Myocyte (in vitro differentiated cells): ENCODE measurements at regions not wholly inside any gene's neighbourhood (a gene's known extent, or its start where the extent isn't known, plus 50 kb on each side); places are given as distances from the start of the nearest gene placed in this dataset.

Experiments
- DNase-seq: peaks from one replicate; pipeline ENCODE4 v3.0.0-alpha.2; 2012; ENCODE audit warnings: low read depth

- DNase-seq, result no peak
Measured at GRCh38 chr14:80446356-80446755, 235.1 kb upstream of the DIO2 start.

DNA sequence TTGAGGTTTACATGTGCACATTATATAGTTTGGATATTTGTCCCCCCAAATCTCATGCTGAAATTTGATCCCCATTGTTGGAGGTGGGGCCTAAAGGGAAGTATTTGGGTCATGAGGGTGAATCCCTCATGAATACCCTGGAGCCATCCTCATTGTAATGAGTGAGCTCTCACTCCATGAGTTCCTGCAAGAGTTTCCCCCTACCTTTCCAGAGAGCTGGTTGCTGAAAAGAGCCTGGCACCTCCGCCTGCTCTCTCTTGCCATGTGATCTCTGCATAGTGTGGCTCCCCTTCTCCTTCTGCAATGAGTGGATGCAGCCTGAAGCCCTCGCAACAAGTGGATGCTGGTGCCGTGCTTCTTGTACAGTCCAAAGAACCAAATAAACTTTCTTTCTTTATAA is 234.3 kb upstream of the DIO2 start:
- DNase-seq, result no peak

- no peak for DNase-seq
Measured at GRCh38 chr14:80434574-80435321, 223.4 kb upstream of the DIO2 start.

- DNase-seq, result no peak
Measured at GRCh38 chr14:80433811-80434210, 222.5 kb upstream of the DIO2 start.

GRCh38 chr14:80428671-80429070 is 217.4 kb upstream of the DIO2 start:
- DNase-seq, result no peak

DNA sequence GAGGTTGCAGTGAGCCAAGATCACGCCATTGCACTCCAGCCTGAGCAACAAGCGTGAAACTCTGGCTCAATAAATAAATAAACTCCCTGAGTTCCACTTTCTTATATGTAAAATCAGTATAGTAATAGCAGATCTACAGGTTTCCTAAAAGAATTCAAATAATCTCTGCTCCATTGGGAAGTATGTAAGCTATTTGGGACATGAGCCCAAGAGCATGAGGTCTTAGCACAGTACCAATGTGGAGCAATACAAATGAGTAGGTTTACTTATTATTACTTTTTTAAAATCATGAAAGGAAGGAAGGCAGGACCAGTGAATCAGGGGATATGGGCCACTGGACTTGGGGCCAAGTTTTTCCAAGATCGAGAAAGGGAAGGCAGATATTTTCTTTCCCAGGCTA is 216.9 kb upstream of the DIO2 start:
- DNase-seq, result no peak

- DNase-seq, result no peak
Measured at GRCh38 chr14:80427101-80427500, 215.8 kb upstream of the DIO2 start.

DNA sequence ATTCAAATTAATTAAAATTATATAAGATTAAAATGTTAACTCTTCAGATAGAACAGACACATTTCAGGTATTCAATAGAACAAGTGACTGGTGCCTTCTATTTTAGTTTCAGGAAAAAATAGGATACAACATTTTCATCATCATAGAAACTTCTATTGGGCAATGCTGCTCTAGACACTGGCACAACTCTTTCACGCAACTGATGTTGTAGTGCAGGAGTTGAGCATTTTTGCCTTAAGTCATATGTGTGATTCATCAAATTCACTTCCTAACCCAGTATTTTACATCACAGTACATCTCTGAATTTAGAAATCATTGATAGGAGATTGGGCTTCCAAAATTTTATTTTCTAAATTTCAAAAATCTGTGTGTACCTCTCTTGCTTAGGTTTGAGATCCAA is 215.4 kb upstream of the DIO2 start:
- no peak for DNase-seq

GRCh38 chr14:80425686-80426085 is 214.4 kb upstream of the DIO2 start:
- DNase-seq, result peak; percentile 53

DNA sequence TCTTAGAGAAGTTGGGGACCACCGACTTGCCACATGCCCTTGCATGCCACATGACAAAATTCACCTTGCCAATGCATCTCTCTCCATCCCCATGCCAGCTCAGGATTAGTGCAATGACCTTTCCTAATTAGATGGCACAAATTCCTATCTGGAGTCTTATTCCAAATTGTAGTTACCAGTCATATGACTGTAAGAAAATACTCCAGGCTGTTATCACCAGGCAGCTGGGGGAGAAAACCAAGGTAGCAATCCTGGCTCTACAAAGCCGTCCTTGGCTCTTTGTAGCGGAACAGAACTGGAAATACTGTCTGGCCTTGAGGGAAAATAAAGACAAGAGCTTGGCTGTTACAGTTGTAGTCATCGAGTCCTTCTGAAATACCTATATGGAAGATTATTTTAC is 208.5 kb upstream of the DIO2 start:
- no peak for DNase-seq

- DNase-seq, result no peak
Measured at GRCh38 chr14:80419345-80419744, 208.0 kb upstream of the DIO2 start.

- peak; percentile 72 for DNase-seq
Measured at GRCh38 chr14:80415636-80416035, 204.3 kb upstream of the DIO2 start.

- DNase-seq, result peak; percentile 36
Measured at GRCh38 chr14:80414080-80414479, 202.8 kb upstream of the DIO2 start.

DNA sequence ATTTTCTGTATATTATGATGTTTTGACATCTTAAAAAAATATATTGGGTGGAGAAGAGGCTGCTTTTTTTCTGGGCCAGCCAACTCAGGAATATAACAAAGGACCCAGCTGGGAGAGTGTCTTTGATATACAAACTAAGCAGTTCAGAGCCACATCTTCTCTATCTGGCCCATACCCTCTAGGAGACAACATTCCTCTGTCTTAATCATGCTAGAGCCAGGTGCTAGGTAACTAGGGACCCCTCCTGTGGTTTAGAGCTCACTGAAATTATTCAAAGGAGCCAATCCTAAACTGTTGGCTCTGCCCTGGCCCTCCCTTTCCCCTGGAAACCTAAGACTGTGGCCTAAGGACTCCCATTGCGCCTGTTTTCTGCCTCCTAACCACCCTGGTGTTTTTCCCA is 193.1 kb upstream of the DIO2 start:
- no peak for DNase-seq

DNA sequence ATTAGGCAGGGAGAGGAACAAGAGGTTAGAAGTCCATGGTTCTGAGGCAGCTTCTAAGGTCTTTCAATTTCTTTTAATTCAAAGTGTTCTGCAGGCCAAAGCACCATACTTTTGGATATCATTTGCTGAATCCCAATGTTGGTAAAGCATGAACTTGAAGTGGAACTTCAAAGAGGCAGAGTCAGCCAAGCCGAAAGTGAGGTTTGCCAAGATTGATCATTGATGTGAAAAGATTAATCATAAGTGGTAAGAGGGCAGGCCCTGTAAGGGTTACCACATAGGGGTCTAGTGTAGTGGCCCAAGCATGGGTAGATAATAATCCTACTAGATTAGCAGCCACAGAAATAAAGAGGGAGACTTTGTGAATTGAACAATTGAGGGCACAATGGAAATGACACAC is 191.7 kb upstream of the DIO2 start:
- no peak for DNase-seq

DNA sequence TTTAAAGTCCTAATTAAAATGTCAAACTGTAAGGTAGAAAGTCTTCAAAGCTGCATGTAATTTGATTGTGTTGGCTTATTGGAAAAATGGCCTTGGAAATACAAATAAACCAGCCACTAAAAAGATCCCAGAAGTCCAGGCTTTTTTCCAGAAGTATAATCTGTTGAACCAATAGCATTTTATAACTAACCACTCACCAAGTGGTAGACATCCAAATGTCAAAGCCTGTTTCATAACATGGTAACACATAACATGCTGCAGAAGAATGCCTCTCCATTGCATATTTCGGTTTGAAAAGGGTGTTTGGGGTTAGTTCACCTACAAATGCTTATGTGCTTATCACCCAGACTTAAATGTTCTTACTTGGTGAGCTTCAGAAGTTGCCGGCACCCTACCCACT is 183.7 kb upstream of the DIO2 start:
- DNase-seq, result no peak

- DNase-seq, result no peak
Measured at GRCh38 chr14:80393766-80394165, 182.5 kb upstream of the DIO2 start.

- DNase-seq, result peak; percentile 13
Measured at GRCh38 chr14:80390906-80391305, 179.6 kb upstream of the DIO2 start.

- DNase-seq, result peak; percentile 64
Measured at GRCh38 chr14:80388980-80389711, 177.8 kb upstream of the DIO2 start.

DNA sequence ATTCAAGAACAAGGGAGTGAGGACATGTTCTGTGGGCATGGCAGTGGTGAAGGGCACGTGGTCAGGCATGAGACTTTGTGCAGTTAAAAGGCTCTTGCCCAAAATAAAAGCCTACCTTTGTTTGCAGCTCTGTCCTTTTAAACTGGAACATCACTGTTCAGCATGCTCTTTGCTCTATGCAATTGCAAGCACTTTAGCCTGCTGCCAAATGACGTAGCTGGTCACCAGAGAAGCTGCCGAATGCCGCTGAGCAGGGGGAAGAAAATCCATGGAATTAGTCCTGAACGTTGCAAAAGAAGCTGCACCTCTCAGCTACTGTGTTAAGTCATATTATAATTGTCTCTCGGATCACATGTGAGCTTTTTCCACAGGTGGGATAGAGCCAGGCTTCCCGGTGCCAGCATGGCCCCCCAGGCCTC is 176.3 kb upstream of the DIO2 start:
- DNase-seq, result peak; percentile 57

DNA sequence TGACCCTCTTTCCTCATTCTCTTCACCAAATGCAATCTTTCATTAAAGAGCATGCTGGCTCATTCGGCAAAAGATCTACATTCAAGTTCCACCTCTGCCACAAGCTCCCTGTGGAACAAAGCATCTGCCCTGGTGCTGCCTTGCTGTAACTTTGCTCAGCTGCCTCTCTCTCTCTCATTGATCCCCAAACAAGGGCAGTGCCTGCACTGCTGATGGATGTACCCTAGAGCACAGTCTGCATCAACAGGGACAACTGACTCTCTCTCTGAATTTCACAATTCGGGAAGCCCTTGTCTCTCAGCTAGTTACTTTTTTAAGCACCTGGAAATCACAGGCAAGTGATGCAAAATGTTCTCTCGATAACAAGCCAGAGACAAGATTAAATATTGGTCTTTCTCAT is 174.0 kb upstream of the DIO2 start:
- DNase-seq, result no peak

DNA sequence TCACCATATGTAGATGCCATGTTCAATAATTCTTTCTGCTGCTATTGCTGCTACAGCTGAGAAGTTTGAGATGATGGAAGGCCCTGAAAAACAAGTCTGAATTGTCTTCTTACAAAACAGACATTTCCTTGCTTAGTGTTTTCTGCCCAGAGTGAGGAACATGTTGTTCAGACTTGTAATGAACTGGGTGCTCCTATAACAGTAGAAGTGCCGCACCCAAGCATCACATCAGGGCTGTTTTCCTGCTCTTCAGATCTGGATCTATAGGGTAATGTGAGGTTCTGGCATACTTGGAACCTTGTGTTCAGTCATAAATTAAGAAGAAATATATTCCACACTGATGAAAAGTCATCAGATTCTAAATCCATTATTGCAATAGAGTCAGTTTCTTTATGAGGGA is 171.9 kb upstream of the DIO2 start:
- DNase-seq, result no peak

DNA sequence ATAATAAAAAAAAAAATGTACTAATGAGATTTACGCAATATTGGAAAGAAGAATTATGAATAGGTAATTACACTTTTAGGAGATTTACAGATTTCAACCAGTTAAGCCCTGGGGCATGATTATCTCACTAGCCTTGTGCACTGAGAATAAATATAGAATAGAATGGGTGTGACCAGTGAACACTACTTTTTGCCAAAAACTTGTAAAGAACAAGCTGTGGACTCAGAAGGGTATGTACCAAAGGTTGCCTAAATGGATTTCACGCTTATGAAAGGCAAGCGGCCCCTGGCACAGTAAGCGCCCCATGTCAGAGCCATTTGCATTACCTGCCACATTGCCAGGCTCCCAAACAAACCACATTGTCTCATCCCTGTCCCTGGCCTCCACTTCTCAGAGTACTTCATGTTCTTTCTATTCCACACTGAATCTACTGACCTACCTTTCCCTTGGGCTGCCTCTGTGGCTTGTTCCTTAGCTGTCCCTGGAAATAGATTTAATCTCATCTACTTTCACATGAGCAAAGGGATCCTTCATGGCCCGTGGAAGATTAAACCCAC is 170.6 kb upstream of the DIO2 start:
- no peak for DNase-seq
